Endothelial cell (in vitro differentiated cells): ENCODE measurements at regions not wholly inside any gene's neighbourhood (a gene's known extent, or its start where the extent isn't known, plus 50 kb on each side); places are given as distances from the start of the nearest gene placed in this dataset.
A peak's percentile ranks its signal among the peaks of the same experiment; 100 is the strongest.
"Not testable (repeated sequence)": the region's sequence is repeated elsewhere in the genome, so short reads cannot be mapped to it uniquely, and the experiment has no call there.

Experiments used
- DNase-seq: peaks from one replicate; pipeline ENCODE4 v3.0.0; 2021; ENCODE audit warnings: low spot score
- H3K27ac Mint-ChIP-seq: one replicate; pipeline ENCODE4 v1.8.0; 2021; ENCODE audit warnings: mixed read lengths, inconsistent platforms; ENCODE audit not compliant: unreplicated experiment
- H3K27me3 Mint-ChIP-seq: one replicate; pipeline ENCODE4 v1.8.0; 2021; ENCODE audit warnings: mild to moderate bottlenecking, moderate library complexity, mixed read lengths, inconsistent platforms; ENCODE audit not compliant: unreplicated experiment
- H3K36me3 Mint-ChIP-seq: one replicate; pipeline ENCODE4 v1.8.0; 2021; ENCODE audit warnings: mild to moderate bottlenecking, low read depth, mixed read lengths, inconsistent platforms; ENCODE audit not compliant: unreplicated experiment
- H3K4me1 Mint-ChIP-seq: one replicate; pipeline ENCODE4 v1.8.0; 2021; ENCODE audit warnings: mild to moderate bottlenecking, mixed read lengths, inconsistent platforms; ENCODE audit not compliant: unreplicated experiment
- H3K4me3 Mint-ChIP-seq: one replicate; pipeline ENCODE4 v1.8.0; 2021; ENCODE audit warnings: mild to moderate bottlenecking, mixed read lengths, inconsistent platforms; ENCODE audit not compliant: unreplicated experiment
- H3K9me3 Mint-ChIP-seq: one replicate; pipeline ENCODE4 v1.8.0; 2021; ENCODE audit warnings: mixed read lengths, inconsistent platforms; ENCODE audit not compliant: unreplicated experiment
- TF ChIP-seq, protein P1 (sequence below): fragments of 200-600 bp; sonication (generic); IDR thresholded peaks from one replicate; pipeline ENCODE4 v1.5.0; 2021; ENCODE audit warnings: antibody characterized with exemption; ENCODE audit not compliant: unreplicated experiment

DNA sequence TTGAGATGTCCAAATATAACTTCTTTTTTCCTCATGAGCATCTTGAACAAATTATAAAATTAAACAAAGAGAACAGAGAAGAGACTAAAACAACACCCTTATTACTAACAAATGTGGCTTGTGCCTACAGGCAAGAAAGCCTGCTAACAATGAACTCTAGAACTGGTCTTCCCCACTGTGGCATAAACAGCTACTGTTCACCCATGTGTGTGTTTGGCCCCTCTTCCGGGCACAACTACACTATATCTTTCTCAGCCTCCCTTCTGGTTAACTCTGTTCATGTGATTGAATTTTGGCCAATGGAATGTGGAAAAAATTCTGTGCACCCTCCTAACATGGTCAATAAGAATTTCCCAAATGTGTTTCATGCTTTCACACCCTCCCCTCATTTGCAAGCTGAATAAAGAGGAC is 117.0 kb downstream of the KBTBD2 start:
- H3K36me3 Mint-ChIP-seq: no peaks in the 10 kb centered on the region
- no peaks in the 10 kb centered on the region for H3K9me3 Mint-ChIP-seq
- TF ChIP-seq, protein P1, sequence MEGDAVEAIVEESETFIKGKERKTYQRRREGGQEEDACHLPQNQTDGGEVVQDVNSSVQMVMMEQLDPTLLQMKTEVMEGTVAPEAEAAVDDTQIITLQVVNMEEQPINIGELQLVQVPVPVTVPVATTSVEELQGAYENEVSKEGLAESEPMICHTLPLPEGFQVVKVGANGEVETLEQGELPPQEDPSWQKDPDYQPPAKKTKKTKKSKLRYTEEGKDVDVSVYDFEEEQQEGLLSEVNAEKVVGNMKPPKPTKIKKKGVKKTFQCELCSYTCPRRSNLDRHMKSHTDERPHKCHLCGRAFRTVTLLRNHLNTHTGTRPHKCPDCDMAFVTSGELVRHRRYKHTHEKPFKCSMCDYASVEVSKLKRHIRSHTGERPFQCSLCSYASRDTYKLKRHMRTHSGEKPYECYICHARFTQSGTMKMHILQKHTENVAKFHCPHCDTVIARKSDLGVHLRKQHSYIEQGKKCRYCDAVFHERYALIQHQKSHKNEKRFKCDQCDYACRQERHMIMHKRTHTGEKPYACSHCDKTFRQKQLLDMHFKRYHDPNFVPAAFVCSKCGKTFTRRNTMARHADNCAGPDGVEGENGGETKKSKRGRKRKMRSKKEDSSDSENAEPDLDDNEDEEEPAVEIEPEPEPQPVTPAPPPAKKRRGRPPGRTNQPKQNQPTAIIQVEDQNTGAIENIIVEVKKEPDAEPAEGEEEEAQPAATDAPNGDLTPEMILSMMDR: no peak
- H3K4me3 Mint-ChIP-seq: no peak overlapping the region
- no peak for DNase-seq
- H3K27me3 Mint-ChIP-seq: peaks cover 6% of the 10 kb centered on the region
- H3K27ac Mint-ChIP-seq: no peak overlapping the region
- peaks cover 15% of the 10 kb centered on the region for H3K4me1 Mint-ChIP-seq

DNA sequence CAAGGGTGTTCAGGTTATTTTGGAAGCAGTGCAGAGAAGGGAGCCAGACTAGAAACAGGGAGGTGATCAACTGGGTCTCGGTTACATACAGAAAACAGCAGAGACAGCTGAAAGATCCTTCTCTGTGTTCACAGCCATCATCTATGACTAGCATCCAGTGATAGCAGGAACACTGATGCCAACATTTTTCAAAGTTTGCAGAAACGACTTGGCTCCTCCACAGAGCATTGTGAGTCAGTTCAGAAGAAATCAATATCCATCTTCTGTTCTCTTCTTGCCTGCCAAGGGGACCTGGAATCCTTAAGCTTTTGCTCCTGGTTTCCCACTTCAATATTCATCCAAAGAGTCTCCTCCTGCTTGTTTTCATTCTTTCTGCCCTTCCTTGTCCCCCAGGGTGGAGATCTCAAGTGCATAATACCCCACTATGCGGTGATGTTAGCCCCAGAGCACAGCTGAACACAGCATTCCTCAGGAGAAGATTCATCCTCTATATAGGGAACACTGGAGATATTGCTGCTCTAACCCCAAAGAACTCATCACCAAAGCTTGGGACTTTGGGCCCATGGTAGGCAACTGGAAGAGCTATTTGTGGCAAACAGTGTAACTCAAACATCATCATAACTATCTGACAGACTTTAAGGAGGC is 122.6 kb downstream of the KBTBD2 start:
- H3K27me3 Mint-ChIP-seq, H3K4me3 Mint-ChIP-seq, H3K4me1 Mint-ChIP-seq, DNase-seq, H3K9me3 Mint-ChIP-seq, H3K27ac Mint-ChIP-seq, H3K36me3 Mint-ChIP-seq: not testable (repeated sequence)

DNA sequence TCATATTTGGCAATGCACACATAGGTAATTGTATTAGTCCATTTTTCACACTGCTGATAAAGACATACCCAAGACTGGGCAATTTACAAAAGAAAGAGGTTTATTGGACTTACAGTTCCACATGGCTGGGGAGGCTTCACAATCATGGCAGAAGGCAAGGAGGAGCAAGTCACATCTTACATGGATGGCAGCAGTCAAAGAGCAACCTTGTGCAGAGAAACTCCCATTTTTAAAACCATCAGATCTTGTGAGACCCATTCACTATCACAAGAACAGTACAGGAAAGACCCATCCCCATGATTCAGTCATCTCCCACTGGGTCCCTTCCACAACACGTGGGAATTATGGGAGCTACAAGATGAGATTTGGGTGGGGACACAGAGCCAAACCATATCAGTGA is 123.2 kb downstream of the KBTBD2 start:
- peak overlapping the region; percentile 66 for H3K27ac Mint-ChIP-seq
- H3K27me3 Mint-ChIP-seq: peaks cover 10% of the 10 kb centered on the region
- not testable (repeated sequence) for H3K36me3 Mint-ChIP-seq, H3K9me3 Mint-ChIP-seq, H3K4me1 Mint-ChIP-seq, DNase-seq
- peak overlapping the region; percentile 76 for H3K4me3 Mint-ChIP-seq

DNA sequence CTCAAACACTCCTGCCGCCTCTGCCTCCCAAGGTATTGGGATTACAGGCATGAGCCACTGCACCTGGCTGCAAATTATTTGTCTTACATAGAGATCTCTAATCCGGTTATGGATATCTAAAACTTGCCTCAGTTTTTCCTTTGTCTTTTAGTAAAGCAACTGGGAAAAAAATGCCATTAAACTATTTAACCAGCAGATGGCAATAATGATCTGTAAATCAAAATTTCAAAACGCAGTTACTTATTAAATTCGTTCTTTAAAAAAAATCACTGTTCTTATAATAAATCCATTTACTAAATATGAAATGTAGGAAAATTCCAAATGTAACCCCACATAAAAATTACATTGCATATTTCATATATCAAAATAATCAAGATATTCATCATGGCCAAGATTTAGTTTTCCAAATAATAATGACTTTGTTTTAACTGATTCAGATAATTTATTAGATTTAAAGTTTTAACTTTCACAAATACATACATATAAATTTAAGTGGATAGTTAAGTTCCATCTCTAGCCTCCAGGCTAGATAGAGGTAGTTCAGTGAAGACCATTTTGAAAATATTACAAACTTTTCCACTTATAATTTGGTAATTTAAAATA is 125.8 kb downstream of the KBTBD2 start:
- not testable (repeated sequence) for H3K4me3 Mint-ChIP-seq, DNase-seq, H3K36me3 Mint-ChIP-seq, H3K9me3 Mint-ChIP-seq, H3K27ac Mint-ChIP-seq
- TF ChIP-seq, protein P1: peak; percentile 71
- Mint-ChIP-seq H3K4me1 (peaks cover 11% of the 10 kb centered on the region), H3K27me3 (peaks cover 13% of the 10 kb centered on the region)

DNA sequence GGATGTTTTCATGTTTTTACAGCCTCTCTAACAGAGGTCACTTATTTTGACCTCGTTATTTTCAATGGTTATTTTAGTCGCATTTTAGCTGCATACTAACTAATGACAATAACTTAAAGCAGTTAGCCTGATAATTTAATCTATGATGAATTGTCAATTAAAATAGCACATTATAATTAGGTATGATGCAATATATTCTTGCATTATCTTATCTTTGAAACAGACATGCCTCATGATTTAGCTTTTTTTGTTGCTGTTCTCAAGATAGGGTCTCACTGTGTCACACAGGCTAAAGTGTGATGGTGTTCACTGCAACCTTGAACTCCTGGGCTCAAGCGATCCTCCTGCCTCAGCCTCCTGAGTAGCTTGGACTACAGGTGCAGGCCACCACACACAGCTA is 126.4 kb downstream of the KBTBD2 start:
- Mint-ChIP-seq H3K4me1 (peaks cover 12% of the 10 kb centered on the region), H3K9me3 (peaks cover 10% of the 10 kb centered on the region), H3K27ac (no peak overlapping the region), H3K36me3 (peaks cover 6% of the 10 kb centered on the region), H3K4me3 (no peak overlapping the region), H3K27me3 (peaks cover 15% of the 10 kb centered on the region)
- TF ChIP-seq, protein P1: no peak
- no peak for DNase-seq

DNA sequence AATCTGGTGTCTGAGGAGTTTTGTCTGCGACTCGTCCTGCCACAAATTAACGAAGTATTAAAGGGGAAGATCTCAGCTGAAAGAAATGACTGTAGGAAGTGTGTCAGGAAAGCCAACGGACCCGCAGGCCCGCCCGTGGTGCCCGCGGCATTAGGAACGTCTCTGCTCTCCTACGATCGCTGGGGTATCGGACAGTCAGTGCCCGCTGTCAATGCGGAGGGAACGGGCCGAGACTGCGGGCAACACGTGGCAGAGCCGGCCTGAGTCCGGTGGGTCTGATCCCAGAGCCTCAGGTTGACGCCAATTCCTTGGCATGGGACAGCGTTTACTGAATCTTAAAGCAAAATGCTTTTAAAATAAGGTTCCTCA is 128.7 kb downstream of the KBTBD2 start:
- Mint-ChIP-seq H3K27me3 (peaks cover 13% of the 10 kb centered on the region), H3K4me1 (peaks cover 12% of the 10 kb centered on the region), H3K4me3 (peak overlapping the region; percentile 8), H3K27ac (no peak overlapping the region), H3K9me3 (no peaks in the 10 kb centered on the region), H3K36me3 (no peaks in the 10 kb centered on the region)
- TF ChIP-seq, protein P1: no peak
- DNase-seq: peak; percentile 18

DNA sequence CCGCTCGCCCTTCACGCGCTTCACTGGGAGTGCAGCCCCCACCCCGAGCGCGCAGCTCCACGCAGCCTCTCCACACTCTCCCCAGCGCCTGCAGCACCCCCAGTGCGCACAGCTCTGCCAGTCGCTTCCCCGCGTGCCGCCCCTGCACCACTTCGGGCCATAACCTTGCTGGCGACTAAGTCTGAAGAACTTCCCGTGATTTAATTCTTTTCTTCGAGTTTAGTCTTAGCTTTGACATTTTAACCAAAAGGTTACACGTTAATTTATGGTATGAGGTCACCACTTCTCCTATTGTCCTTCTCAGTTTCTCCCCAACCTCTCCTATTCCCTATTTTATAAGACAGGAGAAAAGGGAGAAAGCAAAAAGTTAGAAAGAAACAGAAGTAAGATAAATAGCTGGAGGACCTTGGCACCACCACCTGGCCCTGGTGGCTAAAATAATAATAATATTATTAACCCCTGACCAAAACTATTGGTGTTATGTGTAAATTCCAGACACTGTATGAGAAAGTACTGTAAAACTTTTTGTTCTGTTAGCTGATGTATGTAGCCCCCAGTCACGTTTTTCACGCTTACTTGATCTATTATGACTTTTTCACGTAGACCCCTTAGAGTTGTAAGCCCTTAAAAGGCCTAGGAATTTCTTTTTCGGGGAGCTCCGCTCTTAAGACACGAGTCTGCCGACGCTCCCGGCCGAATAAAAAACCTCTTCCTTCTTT is 129.2 kb downstream of the KBTBD2 start:
- DNase-seq: not testable (repeated sequence)
- Mint-ChIP-seq H3K4me3 (peak overlapping the region; percentile 38), H3K4me1 (peaks cover 12% of the 10 kb centered on the region)

More for the DNA sequence above, 129.2 kb downstream of the KBTBD2 start:
- peaks cover 13% of the 10 kb centered on the region for H3K27me3 Mint-ChIP-seq
- H3K36me3 Mint-ChIP-seq, H3K9me3 Mint-ChIP-seq, H3K27ac Mint-ChIP-seq: not testable (repeated sequence)
